DND-41 (cell line): ENCODE measurements at regions not wholly inside any gene's neighbourhood (a gene's known extent, or its start where the extent isn't known, plus 50 kb on each side); places are given as distances from the start of the nearest gene placed in this dataset.

Experiments
- CTCF ChIP-seq: IDR thresholded peaks from 2 replicates; pipeline ENCODE4 v1.5.1; 2012; ENCODE audit warnings: borderline replicate concordance, low read length, moderate library complexity, mild to moderate bottlenecking; ENCODE audit not compliant: poor library complexity, severe bottlenecking; ENCODE audit errors: extremely low read depth
- EZH2 ChIP-seq: IDR thresholded peaks from 3 replicates; pipeline ENCODE4 v1.6.1; 2012; ENCODE audit warnings: borderline replicate concordance, low read depth, mild to moderate bottlenecking, moderate library complexity, low read length, inconsistent platforms; ENCODE audit not compliant: severe bottlenecking

GRCh38 chr22:49717322-49717919 is 110.3 kb downstream of the BRD1 start:
- TF ChIP-seq CTCF (no peak), EZH2 (no peak)
